ENCODE measurements at regions not wholly inside any gene's neighbourhood (a gene's known extent, or its start where the extent isn't known, plus 50 kb on each side); places are given as distances from the start of the nearest gene placed in this dataset.

GRCh38 chr15:31254431-31255175 lies 72.0 kb upstream of the KLF13 start:
- TF ChIP-seq ZNF26 (tag by site-specific recombination; IDR thresholded peaks at IDR 0.05): no peak
- TF ChIP-seq SALL2 (tag by site-specific recombination; IDR thresholded peaks at IDR 0.05; ENCODE audit: borderline replicate concordance): no peak
- no peak for TF ChIP-seq CTCF (tag by site-specific recombination; IDR thresholded peaks at IDR 0.05)
- TF ChIP-seq ZNF175 (tag by site-specific recombination; IDR thresholded peaks at IDR 0.05): no peak
- TF ChIP-seq HOXA7 (CRISPR knock-in tag; IDR thresholded peaks at IDR 0.05; ENCODE audit: borderline replicate concordance): no peak
- TF ChIP-seq ZNF830 (tag by site-specific recombination; IDR thresholded peaks at IDR 0.05; ENCODE audit: low read depth): no peak
- TF ChIP-seq ZBTB1 (tag by site-specific recombination; IDR thresholded peaks at IDR 0.05): no peak
- no peak for TF ChIP-seq ZNF768 (tag by site-specific recombination; IDR thresholded peaks at IDR 0.05)
